Neuronal stem cell (in vitro differentiated cells): ENCODE measurements at regions not wholly inside any gene's neighbourhood (a gene's known extent, or its start where the extent isn't known, plus 50 kb on each side); places are given as distances from the start of the nearest gene placed in this dataset.

Experiments used
- DNase-seq: peaks from one replicate; pipeline ENCODE4 v3.0.0-alpha.2; 2013; ENCODE audit warnings: low spot score
- H2AFZ ChIP-seq: one replicate; pipeline ENCODE4 v1.6.1; 2013; ENCODE audit warnings: mild to moderate bottlenecking, low read length, inconsistent platforms
- H2AK5ac ChIP-seq: 2 replicates; pipeline ENCODE4 v1.6.1; 2013; ENCODE audit warnings: low read depth, mild to moderate bottlenecking, inconsistent platforms, low read length, moderate library complexity, mixed read lengths
- H2BK120ac ChIP-seq: 2 replicates; pipeline ENCODE4 v1.6.1; 2013; ENCODE audit warnings: low read depth, mild to moderate bottlenecking, inconsistent platforms, low read length, moderate library complexity, mixed read lengths
- H2BK12ac ChIP-seq: one replicate; pipeline ENCODE4 v1.6.1; 2013; ENCODE audit warnings: low read length, inconsistent platforms
- H2BK15ac ChIP-seq: 2 replicates; pipeline ENCODE4 v1.6.1; 2013; ENCODE audit warnings: mild to moderate bottlenecking, low read length, inconsistent platforms, mixed read lengths
- H2BK5ac ChIP-seq: one replicate; pipeline ENCODE4 v1.6.1; 2013; ENCODE audit warnings: inconsistent platforms, mild to moderate bottlenecking, low read length, moderate library complexity
- H3K14ac ChIP-seq: one replicate; pipeline ENCODE4 v1.6.1; 2013; ENCODE audit warnings: low read length, inconsistent platforms
- H3K18ac ChIP-seq: 2 replicates; pipeline ENCODE4 v1.6.1; 2013; ENCODE audit warnings: low read length, inconsistent platforms
- H3K23ac ChIP-seq: 2 replicates; pipeline ENCODE4 v1.6.1; 2013; ENCODE audit warnings: low read depth, mild to moderate bottlenecking, mixed read lengths, low read length, inconsistent platforms; ENCODE audit not compliant: poor library complexity
- H3K27ac ChIP-seq: replicated peaks from 3 replicates; pipeline ENCODE4 v1.5.1; 2013; ENCODE audit warnings: low read length, inconsistent platforms
- H3K27me3 ChIP-seq, 3 experiments: 2 replicates each; pipeline ENCODE4 v1.6.1; 2013; ENCODE audit warnings: low read length in 3 of 3, mild to moderate bottlenecking in 2 of 3, inconsistent platforms in 1 of 3, low read depth in 1 of 3, mixed read lengths in 1 of 3, moderate library complexity in 1 of 3; ENCODE audit not compliant: control insufficient read depth in 3 of 3, insufficient read depth in 3 of 3
- H3K36me3 ChIP-seq, 2 donors: replicated peaks in 1 of 2; 2 replicates each; pipeline ENCODE4 v1.6.1; 2013; ENCODE audit warnings: low read length in 2 of 2; ENCODE audit not compliant: control insufficient read depth in 2 of 2, insufficient read depth in 2 of 2
- H3K4ac ChIP-seq: 2 replicates; pipeline ENCODE4 v1.6.1; 2013; ENCODE audit warnings: inconsistent platforms, mild to moderate bottlenecking, low read length, moderate library complexity
- H3K4me1 ChIP-seq, 2 donors: 1 replicate in 1 of 2; 2 replicates in 1 of 2; pipeline ENCODE4 v1.6.1; 2013; ENCODE audit warnings: low read length in 2 of 2, low read depth in 1 of 2; ENCODE audit not compliant: control insufficient read depth in 2 of 2, insufficient read depth in 1 of 2
- H3K4me2 ChIP-seq: one replicate; pipeline ENCODE4 v1.6.1; 2013; ENCODE audit warnings: mild to moderate bottlenecking, low read length, inconsistent platforms; ENCODE audit not compliant: insufficient read depth, poor library complexity, severe bottlenecking
- H3K4me3 ChIP-seq, 2 donors: 2 replicates each; pipeline ENCODE4 v1.5.1; 2013; ENCODE audit warnings: low read length in 2 of 2, mild to moderate bottlenecking in 2 of 2, inconsistent platforms in 1 of 2, moderate library complexity in 1 of 2
- H3K79me1 ChIP-seq: one replicate; pipeline ENCODE4 v1.6.1; 2013; ENCODE audit warnings: low read depth, mild to moderate bottlenecking, inconsistent platforms, low read length, moderate library complexity
- H3K9ac ChIP-seq: one replicate; pipeline ENCODE4 v1.6.1; 2013; ENCODE audit warnings: mild to moderate bottlenecking, low read depth, low read length, inconsistent platforms; ENCODE audit not compliant: poor library complexity
- H3K9me3 ChIP-seq, 2 donors: replicated peaks in 1 of 2; 2 replicates each; pipeline versions ENCODE3 to v1.6.1; 2013; ENCODE audit warnings: low read length in 2 of 2, mild to moderate bottlenecking in 2 of 2, inconsistent platforms in 1 of 2, low read depth in 1 of 2, mixed read lengths in 1 of 2, moderate library complexity in 1 of 2; ENCODE audit not compliant: control insufficient read depth in 2 of 2, insufficient read depth in 1 of 2
- H4K8ac ChIP-seq: one replicate; pipeline ENCODE4 v1.6.1; 2013; ENCODE audit warnings: low read depth, mild to moderate bottlenecking, inconsistent platforms, low read length, moderate library complexity
- H4K91ac ChIP-seq: one replicate; pipeline ENCODE4 v1.6.1; 2013; ENCODE audit warnings: low read length, low read depth, mild to moderate bottlenecking, inconsistent platforms; ENCODE audit not compliant: poor library complexity
- WGBS, 2 donors: extraction: QIAGEN DNeasy Blood & Tissue Kit; methylation state at CpG; one replicate each; pipeline ENCODE4 v1.1.7; 2013; ENCODE audit warnings: missing lambda C conversion rate in 2 of 2, mixed read lengths in 1 of 2; ENCODE audit not compliant: insufficient read length in 2 of 2, insufficient replicate concordance in 1 of 2; ENCODE audit errors: extremely low coverage in 2 of 2; 5-methylcytosine and 5-hydroxymethylcytosine counted together

DNA sequence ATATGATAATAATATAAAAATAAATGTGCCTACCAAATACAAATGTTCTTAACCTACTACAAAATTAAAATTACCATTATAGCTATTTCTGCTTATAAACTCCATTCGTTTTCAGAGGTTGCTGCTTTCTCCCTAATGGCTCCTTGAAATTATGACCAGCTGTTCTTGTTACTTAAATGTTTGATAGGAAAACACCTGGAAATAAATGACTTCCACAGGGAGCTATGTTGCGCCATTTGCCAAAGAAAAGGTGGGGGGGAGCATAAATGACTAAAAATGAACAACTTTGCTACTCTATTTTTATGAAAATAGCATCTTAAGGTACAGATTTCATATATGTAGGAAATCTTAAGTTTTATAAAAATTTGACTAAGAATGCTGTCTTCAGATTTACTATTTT, 157.5 kb upstream of the MON1B start:
- H3K4me3 ChIP-seq, result no peak overlapping the region
- DNase-seq, result no peak
- no peak overlapping the region for H4K8ac ChIP-seq
- no peak overlapping the region for H3K4me2 ChIP-seq
- no peaks in the 10 kb centered on the region for H3K4me1 ChIP-seq
- H3K9ac ChIP-seq, result no peak overlapping the region
- H3K9me3 ChIP-seq, result no peaks in the 10 kb centered on the region
- WGBS, 2 donors, result no CpG with 5 or more reads among the region's 2 CpGs
- H2AFZ ChIP-seq, result no peak overlapping the region
- no peaks in the 10 kb centered on the region for H3K79me1 ChIP-seq
- H3K18ac ChIP-seq, result no peak overlapping the region
- no peaks in the 10 kb centered on the region for H3K36me3 ChIP-seq
- H2BK15ac ChIP-seq, result no peak overlapping the region
- H2BK120ac ChIP-seq, result no peak overlapping the region
- no peak overlapping the region for H4K91ac ChIP-seq
- no peak overlapping the region for H3K14ac ChIP-seq
- H3K27me3 ChIP-seq, result no peaks in the 10 kb centered on the region
- H3K4ac ChIP-seq, result no peak overlapping the region
- no peak overlapping the region for H2AK5ac ChIP-seq
- no peak overlapping the region for H3K27ac ChIP-seq
- H3K23ac ChIP-seq, result no peak overlapping the region
- H2BK5ac ChIP-seq, result no peak overlapping the region
- no peak overlapping the region for H2BK12ac ChIP-seq

DNA sequence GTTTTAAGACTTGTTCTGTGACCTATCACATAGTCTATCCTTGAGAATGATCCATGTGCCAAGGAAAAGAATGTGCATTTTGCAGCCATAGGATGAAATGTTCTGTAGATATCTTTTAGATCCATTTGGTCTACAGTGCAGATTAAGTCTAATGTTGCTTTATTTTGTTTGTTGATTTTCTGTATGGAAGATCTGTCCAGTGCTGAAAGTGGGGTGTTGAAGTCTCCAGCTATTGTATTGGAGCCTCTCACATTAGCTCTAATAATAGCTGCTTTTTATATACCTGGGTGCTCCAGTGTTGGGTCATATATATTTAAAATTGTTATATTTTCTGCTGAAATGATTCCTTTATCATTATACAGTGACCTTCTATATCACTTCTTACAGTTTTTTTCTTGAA, 155.6 kb upstream of the MON1B start:
- no peak overlapping the region for H2AFZ ChIP-seq
- no peak overlapping the region for H3K4me3 ChIP-seq
- no peaks in the 10 kb centered on the region for H3K4me1 ChIP-seq

DNA sequence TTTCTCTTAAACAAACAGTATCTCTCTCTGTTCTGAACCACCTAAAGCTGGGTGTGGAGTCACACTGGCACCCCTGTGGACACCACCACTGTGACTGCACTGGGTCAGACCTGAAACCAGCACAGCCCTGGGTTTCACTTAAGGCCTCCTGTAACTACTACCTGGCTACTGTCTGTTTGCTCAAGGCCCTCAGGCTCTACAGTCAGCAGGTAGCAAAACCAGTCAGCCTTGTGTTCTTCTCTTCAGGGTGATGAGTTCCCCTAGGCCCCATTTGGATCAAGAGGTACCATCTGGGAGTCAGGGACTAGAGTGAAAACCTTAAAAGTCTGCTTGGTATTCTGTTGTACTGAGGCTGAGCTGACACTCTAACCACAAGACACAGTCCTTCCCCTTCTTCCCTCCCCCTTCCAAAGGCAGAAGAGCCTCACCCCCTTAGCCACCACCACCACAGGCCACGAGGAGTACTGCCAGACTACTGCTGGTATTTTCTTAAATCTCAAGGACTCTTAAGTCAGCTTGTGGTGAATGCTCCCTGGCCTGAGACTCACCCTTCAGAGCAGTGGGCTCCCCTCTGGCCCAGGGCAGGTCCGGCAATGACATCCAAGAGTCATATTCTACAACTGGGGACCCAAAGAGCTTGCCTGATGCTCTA, 153.2 kb upstream of the MON1B start:
- Histone ChIP-seq H3K9ac (no peak overlapping the region), H3K4me3 (no peak overlapping the region), H4K8ac (no peak overlapping the region), H3K9me3 (no peaks in the 10 kb centered on the region), H2BK12ac (no peak overlapping the region), H3K14ac (no peak overlapping the region), H3K27me3 (no peaks in the 10 kb centered on the region), H2BK15ac (no peak overlapping the region), H2BK5ac (no peak overlapping the region), H2AFZ (no peak overlapping the region), H4K91ac (no peak overlapping the region), H3K23ac (no peak overlapping the region), H2BK120ac (no peak overlapping the region), H3K79me1 (no peaks in the 10 kb centered on the region), H3K36me3 (no peaks in the 10 kb centered on the region), H3K18ac (no peak overlapping the region), H3K4me2 (no peak overlapping the region), H3K4me1 (no peaks in the 10 kb centered on the region), H3K27ac (no peak overlapping the region), H2AK5ac (no peak overlapping the region), H3K4ac (no peak overlapping the region)
- DNase-seq, result no peak
- whole genome bisulfite sequencing, 2 donors, result no CpG with 5 or more reads among the region's 2 CpGs

More for the DNA sequence above, 155.6 kb upstream of the MON1B start:
- Histone ChIP-seq H2BK15ac (no peak overlapping the region), H4K8ac (no peak overlapping the region), H3K27ac (no peak overlapping the region), H3K9me3 (no peaks in the 10 kb centered on the region), H3K9ac (no peak overlapping the region), H4K91ac (no peak overlapping the region), H2BK5ac (no peak overlapping the region), H3K4me2 (no peak overlapping the region), H2BK12ac (no peak overlapping the region), H3K4ac (no peak overlapping the region), H3K14ac (no peak overlapping the region), H3K27me3 (no peaks in the 10 kb centered on the region), H2AK5ac (no peak overlapping the region), H3K23ac (no peak overlapping the region), H3K36me3 (no peaks in the 10 kb centered on the region), H3K18ac (no peak overlapping the region), H3K79me1 (no peaks in the 10 kb centered on the region), H2BK120ac (no peak overlapping the region)
- no peak for DNase-seq

DNA sequence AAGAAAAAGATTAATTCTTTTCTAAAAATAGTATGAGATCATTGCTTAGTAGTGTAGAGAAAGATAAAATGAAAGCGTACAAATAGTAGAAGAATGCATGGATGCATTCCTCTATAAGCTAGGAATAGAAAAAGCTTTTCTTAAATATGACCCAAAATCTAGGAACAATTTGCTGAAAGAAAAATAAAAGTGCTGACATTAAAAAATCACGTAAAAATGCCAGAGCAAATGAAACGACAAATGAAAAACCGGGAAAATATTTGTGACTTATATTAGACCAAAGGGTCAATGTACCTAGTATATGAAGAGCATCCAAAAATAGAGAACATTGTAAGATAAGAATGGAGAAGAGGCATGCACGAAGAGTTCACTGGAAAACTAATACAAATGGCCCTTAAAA, 149.5 kb upstream of the MON1B start:
- no peak for DNase-seq
- Histone ChIP-seq H3K79me1 (no peaks in the 10 kb centered on the region), H4K8ac (no peak overlapping the region), H3K18ac (no peak overlapping the region), H3K4me1 (no peaks in the 10 kb centered on the region), H3K23ac (no peak overlapping the region), H2BK15ac (no peak overlapping the region), H3K14ac (no peak overlapping the region), H3K27me3 (no peaks in the 10 kb centered on the region), H3K9me3 (no peaks in the 10 kb centered on the region), H2BK5ac (no peak overlapping the region), H3K27ac (no peak overlapping the region), H3K4ac (no peak overlapping the region), H3K4me2 (no peak overlapping the region), H2BK12ac (no peak overlapping the region), H2AFZ (no peak overlapping the region), H3K4me3 (no peak overlapping the region), H4K91ac (no peak overlapping the region), H2AK5ac (no peak overlapping the region), H2BK120ac (no peak overlapping the region), H3K9ac (no peak overlapping the region), H3K36me3 (no peaks in the 10 kb centered on the region)
- no CpG with 5 or more reads among the region's 5 CpGs for WGBS, 2 donors
